HepG2 (cell line): ENCODE measurements at regions not wholly inside any gene's neighbourhood (a gene's known extent, or its start where the extent isn't known, plus 50 kb on each side); places are given as distances from the start of the nearest gene placed in this dataset.

Source experiments
- FOXK2 ChIP-seq: fragments of 450-650 bp; IDR thresholded peaks from 2 replicates; pipeline ENCODE4 v1.6.1; 2016
- HOXA5 ChIP-seq: sonication (generic); formaldehyde crosslinking; IDR thresholded peaks from 2 replicates; pipeline ENCODE4 v1.4.0; 2020; ENCODE audit warnings: missing genetic modification reagents
- KDM2A ChIP-seq: sonication (generic); formaldehyde crosslinking; IDR thresholded peaks from 2 replicates; pipeline ENCODE4 v1.4.0; 2020; ENCODE audit warnings: low read depth, missing genetic modification reagents, borderline replicate concordance
- NBN ChIP-seq: fragments of 450-650 bp; conservative IDR thresholded peaks from 2 replicates; pipeline ENCODE4 v1.6.1; 2017
- POLR2A ChIP-seq, 2 experiments: IDR thresholded peaks; 2 replicates each; pipeline ENCODE4 v1.6.1; 2011; ENCODE audit warnings: low read depth in 2 of 2, low read length in 2 of 2, mild to moderate bottlenecking in 1 of 2, moderate library complexity in 1 of 2; ENCODE audit not compliant: insufficient read depth in 1 of 2
- TARDBP ChIP-seq: sonication (generic); formaldehyde crosslinking; IDR thresholded peaks from 2 replicates; pipeline ENCODE4 v1.8.0; 2022; ENCODE audit warnings: mild to moderate bottlenecking, missing genetic modification reagents
- TF ChIP-seq, protein P1 (sequence below), 2 experiments: IDR thresholded peaks; 2 replicates each; pipeline ENCODE4 v1.6.1; 2011 to 2012; ENCODE audit warnings: low read length in 2 of 2, borderline replicate concordance in 1 of 2, low read depth in 1 of 2, mild to moderate bottlenecking in 1 of 2, moderate library complexity in 1 of 2

DNA sequence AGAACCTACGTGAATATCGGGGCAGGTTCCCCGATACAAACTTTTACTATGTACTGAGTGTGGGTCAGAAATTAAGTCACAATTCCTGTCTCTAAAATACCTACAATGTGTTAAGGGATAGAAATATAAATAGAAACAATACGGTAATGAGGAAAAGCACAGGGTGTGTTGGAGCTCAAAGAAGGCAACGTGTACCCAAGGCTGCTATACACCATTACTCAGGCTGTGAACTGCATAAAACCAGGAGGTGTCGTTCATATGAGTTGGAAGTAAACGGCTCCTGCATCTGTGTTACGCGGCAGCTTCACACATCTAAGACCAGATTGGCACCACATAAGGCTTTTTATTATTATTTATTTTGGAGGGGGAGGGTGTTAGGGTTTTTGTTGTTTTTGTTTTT lies 50.1 kb upstream of the TRPM3 start:
- TF ChIP-seq TARDBP (no peak), KDM2A (CRISPR knock-in tag) (no peak), NBN (no peak), HOXA5 (CRISPR knock-in tag) (no peak), POLR2A (IDR thresholded peaks at IDR 0.05; ENCODE audit: insufficient read depth in 1 of 2, low read depth in 2 of 2, low read length in 2 of 2) (no peak), FOXK2 (no peak)
- TF ChIP-seq, protein P1, sequence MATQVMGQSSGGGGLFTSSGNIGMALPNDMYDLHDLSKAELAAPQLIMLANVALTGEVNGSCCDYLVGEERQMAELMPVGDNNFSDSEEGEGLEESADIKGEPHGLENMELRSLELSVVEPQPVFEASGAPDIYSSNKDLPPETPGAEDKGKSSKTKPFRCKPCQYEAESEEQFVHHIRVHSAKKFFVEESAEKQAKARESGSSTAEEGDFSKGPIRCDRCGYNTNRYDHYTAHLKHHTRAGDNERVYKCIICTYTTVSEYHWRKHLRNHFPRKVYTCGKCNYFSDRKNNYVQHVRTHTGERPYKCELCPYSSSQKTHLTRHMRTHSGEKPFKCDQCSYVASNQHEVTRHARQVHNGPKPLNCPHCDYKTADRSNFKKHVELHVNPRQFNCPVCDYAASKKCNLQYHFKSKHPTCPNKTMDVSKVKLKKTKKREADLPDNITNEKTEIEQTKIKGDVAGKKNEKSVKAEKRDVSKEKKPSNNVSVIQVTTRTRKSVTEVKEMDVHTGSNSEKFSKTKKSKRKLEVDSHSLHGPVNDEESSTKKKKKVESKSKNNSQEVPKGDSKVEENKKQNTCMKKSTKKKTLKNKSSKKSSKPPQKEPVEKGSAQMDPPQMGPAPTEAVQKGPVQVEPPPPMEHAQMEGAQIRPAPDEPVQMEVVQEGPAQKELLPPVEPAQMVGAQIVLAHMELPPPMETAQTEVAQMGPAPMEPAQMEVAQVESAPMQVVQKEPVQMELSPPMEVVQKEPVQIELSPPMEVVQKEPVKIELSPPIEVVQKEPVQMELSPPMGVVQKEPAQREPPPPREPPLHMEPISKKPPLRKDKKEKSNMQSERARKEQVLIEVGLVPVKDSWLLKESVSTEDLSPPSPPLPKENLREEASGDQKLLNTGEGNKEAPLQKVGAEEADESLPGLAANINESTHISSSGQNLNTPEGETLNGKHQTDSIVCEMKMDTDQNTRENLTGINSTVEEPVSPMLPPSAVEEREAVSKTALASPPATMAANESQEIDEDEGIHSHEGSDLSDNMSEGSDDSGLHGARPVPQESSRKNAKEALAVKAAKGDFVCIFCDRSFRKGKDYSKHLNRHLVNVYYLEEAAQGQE (IDR thresholded peaks at IDR 0.05; ENCODE audit: borderline replicate concordance in 1 of 2, low read depth in 1 of 2, low read length in 2 of 2) = no peak
